GM23338 (cell line): ENCODE measurements at regions not wholly inside any gene's neighbourhood (a gene's known extent, or its start where the extent isn't known, plus 50 kb on each side); places are given as distances from the start of the nearest gene placed in this dataset.

Experiments
- CREB1 ChIP-seq: fragments of 250-450 bp; sonication (Bioruptor Pico); IDR thresholded peaks from 2 replicates; pipeline ENCODE4 v1.5.0; 2020; ENCODE audit warnings: low read depth, mild to moderate bottlenecking, moderate library complexity
- CTCF ChIP-seq, 2 experiments: fragments of 200-600 bp in 1 of 2; sonication (generic) in 1 of 2; conservative IDR thresholded peaks; 2 replicates each; pipeline versions ENCODE4 v1.5.1 to v1.6.1; 2016 to 2017; ENCODE audit warnings: antibody characterized with exemption in 2 of 2, low read depth in 2 of 2, mild to moderate bottlenecking in 2 of 2, moderate library complexity in 1 of 2
- ETS1 ChIP-seq: IDR thresholded peaks from 2 replicates; pipeline ENCODE4 v1.6.1; 2016; ENCODE audit warnings: antibody characterized with exemption
- EZH2 ChIP-seq: fragments of 200-600 bp; sonication (generic); IDR thresholded peaks from one replicate; pipeline ENCODE4 v1.8.0; 2017; ENCODE audit warnings: antibody characterized with exemption, mild to moderate bottlenecking, low read depth; ENCODE audit not compliant: unreplicated experiment
- EZH2phosphoT487 ChIP-seq: fragments of 200-600 bp; sonication (generic); IDR thresholded peaks from one replicate; pipeline ENCODE4 v1.8.1; 2018; ENCODE audit warnings: antibody characterized with exemption; ENCODE audit not compliant: unreplicated experiment
- JUNB ChIP-seq: IDR thresholded peaks from one replicate; pipeline ENCODE4 v1.6.1; 2016; ENCODE audit warnings: antibody characterized with exemption; ENCODE audit not compliant: unreplicated experiment
- NANOG ChIP-seq: IDR thresholded peaks from 2 replicates; pipeline ENCODE4 v1.6.1; 2016; ENCODE audit warnings: antibody characterized with exemption, borderline replicate concordance
- POLR2AphosphoS5 ChIP-seq: IDR thresholded peaks from 2 replicates; pipeline ENCODE4 v1.6.1; 2016; ENCODE audit warnings: antibody characterized with exemption, low read depth
- REST ChIP-seq: IDR thresholded peaks from one replicate; pipeline ENCODE4 v1.6.1; 2018; ENCODE audit warnings: antibody characterized with exemption; ENCODE audit not compliant: unreplicated experiment
- STAT1 ChIP-seq: IDR thresholded peaks from one replicate; pipeline ENCODE4 v1.6.1; 2016; ENCODE audit warnings: antibody characterized with exemption; ENCODE audit not compliant: unreplicated experiment
- ZNF331 ChIP-seq: fragments of 250-450 bp; sonication (Bioruptor Pico); IDR thresholded peaks from 2 replicates; pipeline ENCODE4 v1.5.0; 2020; ENCODE audit warnings: low read depth, mild to moderate bottlenecking, moderate library complexity

GRCh38 chr4:124212815-124213630 is 499.5 kb downstream of the ANKRD50 start:
- TF ChIP-seq CTCF (conservative IDR thresholded peaks at IDR 0.05; ENCODE audit: low read depth in 2 of 2) (no peak), EZH2 (no peak), POLR2AphosphoS5 (no peak), ZNF331 (no peak), REST (no peak), JUNB (no peak), CREB1 (CRISPR knock-in tag) (no peak), EZH2phosphoT487 (no peak), NANOG (no peak), STAT1 (no peak), ETS1 (no peak)
